HepG2 (cell line): ENCODE measurements at regions not wholly inside any gene's neighbourhood (a gene's known extent, or its start where the extent isn't known, plus 50 kb on each side); places are given as distances from the start of the nearest gene placed in this dataset.

Source experiments
- ATAC-seq: fragments of 200-7000 bp; cut with Tn5 transposase; 3 replicates; pipeline ENCODE4 v1.9.1; 2020; ENCODE audit warnings: mild to moderate bottlenecking, moderate library complexity
- BruUV-seq: library from RNA; stranded (reverse); fragments of 400-500 nt; replicated peaks from 2 replicates; lab custom pipeline; 2021; lab: Mats Ljungman, UMichigan
- CTCF ChIA-PET: fragments of 300-600 bp; formaldehyde crosslinking; extraction: SDS; loops from one replicate; lab custom pipeline; 2021; ENCODE audit warnings: low total read pairs, inconsistent platforms, low intra/inter-chr PET ratio; lab: Yijun Ruan, JAX
- POLR2A ChIA-PET: fragments of 350-600 bp; sonication (Branson Sonifier 250); formaldehyde crosslinking; loops from one replicate; lab custom pipeline; 2020; ENCODE audit warnings: antibody characterized with exemption, inconsistent platforms; lab: Yijun Ruan, JAX
- DNase-seq: peaks from one replicate; pipeline ENCODE4 v3.0.0-alpha.2; 2015; ENCODE audit warnings: low spot score
- FAIRE-seq: peaks from 3 replicates; lab custom pipeline; 2011; peaks lifted over from hg19 to GRCh38; lab: Jason Lieb, UNC
- H2AFZ ChIP-seq: one replicate; pipeline ENCODE4 v1.6.1; 2011; ENCODE audit warnings: low read length, inconsistent platforms
- H3K27ac ChIP-seq: fragments of 300-600 bp; 3 replicates; pipeline ENCODE4 v1.8.0; 2011; ENCODE audit warnings: mixed run types, mild to moderate bottlenecking, mixed read lengths, low read length, inconsistent platforms; ENCODE audit not compliant: insufficient read depth; ENCODE audit errors: extremely low read length
- H3K27me3 ChIP-seq, 2 experiments: fragments of 200-600 bp in 1 of 2; 2 replicates in 1 of 2; 3 replicates in 1 of 2; pipeline versions ENCODE4 v1.6.0 to v1.8.0; 2011; ENCODE audit warnings: low read length in 2 of 2, mild to moderate bottlenecking in 2 of 2, moderate library complexity in 2 of 2, inconsistent platforms in 1 of 2; ENCODE audit not compliant: insufficient read depth in 2 of 2, control insufficient read depth in 1 of 2
- H3K36me3 ChIP-seq, 2 experiments: fragments of 200-600 bp in 1 of 2; replicated peaks in 1 of 2; 2 replicates in 1 of 2; 3 replicates in 1 of 2; pipeline versions ENCODE4 v1.5.1 to v1.8.0; 2011; ENCODE audit warnings: low read length in 2 of 2, inconsistent platforms in 1 of 2; ENCODE audit not compliant: insufficient read depth in 2 of 2, control insufficient read depth in 1 of 2
- H3K4me1 ChIP-seq: 2 replicates; pipeline ENCODE4 v1.5.1; 2012; ENCODE audit warnings: low read length, inconsistent platforms; ENCODE audit not compliant: insufficient read depth
- H3K4me2 ChIP-seq: 2 replicates; pipeline ENCODE4 v1.6.0; 2011; ENCODE audit warnings: low read depth, low read length, inconsistent platforms
- H3K4me3 ChIP-seq, 3 experiments: fragments of 200-600 bp in 1 of 3; sonication (generic), shearing (Covaris generic) in 1 of 3; replicated peaks in 1 of 3; 2 replicates each; pipeline ENCODE4 v1.5.1; 2011 to 2016; ENCODE audit warnings: low read length in 3 of 3, inconsistent platforms in 2 of 3, low read depth in 2 of 3, mild to moderate bottlenecking in 2 of 3, control low read depth in 1 of 3, mixed read lengths in 1 of 3; ENCODE audit not compliant: insufficient read depth in 1 of 3
- H3K79me2 ChIP-seq: one replicate; pipeline ENCODE4 v1.6.1; 2011; ENCODE audit warnings: low read length, inconsistent platforms; ENCODE audit not compliant: insufficient read depth
- H3K9ac ChIP-seq: 2 replicates; pipeline ENCODE4 v1.6.0; 2011; ENCODE audit warnings: mild to moderate bottlenecking, low read depth, low read length, inconsistent platforms; ENCODE audit not compliant: insufficient read depth
- H3K9me3 ChIP-seq: 2 replicates; pipeline ENCODE4 v1.5.1; 2012; ENCODE audit warnings: mild to moderate bottlenecking, low read length
- H4K20me1 ChIP-seq: 2 replicates; pipeline ENCODE4 v1.6.0; 2011; ENCODE audit warnings: inconsistent platforms, mild to moderate bottlenecking, low read length, moderate library complexity; ENCODE audit not compliant: insufficient read depth
- AHR ChIP-seq: IDR thresholded peaks from 2 replicates; pipeline ENCODE4 v1.6.1; 2018; ENCODE audit warnings: missing genetic modification reagents, missing compliant biosample characterization
- BORCS8-MEF2B ChIP-seq: sonication (generic); formaldehyde crosslinking; IDR thresholded peaks from 2 replicates; pipeline ENCODE4 v1.8.0; 2022; ENCODE audit warnings: mild to moderate bottlenecking, missing genetic modification reagents
- CBFB ChIP-seq: sonication (generic); formaldehyde crosslinking; IDR thresholded peaks from 2 replicates; pipeline ENCODE4 v1.4.0; 2020; ENCODE audit warnings: missing genetic modification reagents
- GFI1 ChIP-seq: sonication (generic); formaldehyde crosslinking; IDR thresholded peaks from 2 replicates; pipeline ENCODE4 v1.5.0; 2020; ENCODE audit warnings: missing genetic modification reagents, mild to moderate bottlenecking, borderline replicate concordance
- HOMEZ ChIP-seq: IDR thresholded peaks from 2 replicates; pipeline ENCODE4 v1.6.1; 2016; ENCODE audit warnings: low read depth
- IKZF5 ChIP-seq: IDR thresholded peaks from 2 replicates; pipeline ENCODE4 v1.6.1; 2018; ENCODE audit warnings: missing genetic modification reagents, mild to moderate bottlenecking, missing compliant biosample characterization
- MTF2 ChIP-seq: sonication (generic); formaldehyde crosslinking; IDR thresholded peaks from 2 replicates; pipeline ENCODE4 v1.5.0; 2020; ENCODE audit warnings: missing genetic modification reagents, borderline replicate concordance
- ONECUT2 ChIP-seq: sonication (generic); formaldehyde crosslinking; IDR thresholded peaks from 2 replicates; pipeline ENCODE4 v1.4.0; 2020; ENCODE audit warnings: missing genetic modification reagents
- PAF1 ChIP-seq: IDR thresholded peaks from 2 replicates; pipeline ENCODE4 v1.6.1; 2016; ENCODE audit warnings: missing genetic modification reagents, missing compliant biosample characterization
- REXO4 ChIP-seq: sonication (generic); formaldehyde crosslinking; IDR thresholded peaks from 2 replicates; pipeline ENCODE4 v1.8.0; 2022; ENCODE audit warnings: missing genetic modification reagents, mild to moderate bottlenecking, borderline replicate concordance
- SCMH1 ChIP-seq: sonication (generic); formaldehyde crosslinking; IDR thresholded peaks from 2 replicates; pipeline ENCODE4 v1.9.0; 2021; ENCODE audit warnings: missing genetic modification reagents, mild to moderate bottlenecking, borderline replicate concordance
- ZFY ChIP-seq: sonication (generic); formaldehyde crosslinking; IDR thresholded peaks from 2 replicates; pipeline ENCODE4 v1.4.0; 2020; ENCODE audit warnings: missing genetic modification reagents
- ZNF20 ChIP-seq: sonication (generic); formaldehyde crosslinking; IDR thresholded peaks from 2 replicates; pipeline ENCODE4 v1.4.0; 2020; ENCODE audit warnings: mild to moderate bottlenecking, moderate library complexity, missing genetic modification reagents
- ZNF44 ChIP-seq: sonication (generic); formaldehyde crosslinking; IDR thresholded peaks from 2 replicates; pipeline ENCODE4 v1.5.1; 2020; ENCODE audit warnings: mild to moderate bottlenecking, missing genetic modification reagents
- ZNF605 ChIP-seq: sonication (generic); formaldehyde crosslinking; IDR thresholded peaks from 2 replicates; pipeline ENCODE4 v1.8.0; 2022; ENCODE audit warnings: mild to moderate bottlenecking, missing genetic modification reagents
- ZNF768 ChIP-seq: sonication (generic); formaldehyde crosslinking; IDR thresholded peaks from 2 replicates; pipeline ENCODE4 v1.4.0; 2020; ENCODE audit warnings: missing genetic modification reagents
- WGBS: methylation state at CpG from one replicate; pipeline ENCODE4 v1.1.6; 2017; ENCODE audit warnings: low lambda C conversion rate; 5-methylcytosine and 5-hydroxymethylcytosine counted together
- in situ Hi-C: cut with HindIII; loops from 2 replicates; pipeline ENCODE4 v1.10.0; 2017; ENCODE audit warnings: low pct_unique_long_range_greater_than_20kb; ENCODE audit not compliant: extremely low pct_ligation_motif_present
- intact Hi-C: fragments of 100-400 bp; cut with micrococcal nuclease; formaldehyde crosslinking; loops from one replicate; pipeline ENCODE4 v1.10.0; 2022; ENCODE audit not compliant: unreplicated experiment
- TF ChIP-seq, protein P1 (sequence below): sonication (generic); formaldehyde crosslinking; IDR thresholded peaks from 2 replicates; pipeline ENCODE4 v1.8.0; 2022; ENCODE audit warnings: missing genetic modification reagents, low read depth, mild to moderate bottlenecking, borderline replicate concordance

- WGBS, result 12% methylated on average over 9 of the region's 10 CpGs
- no peak for ATAC-seq
- H4K20me1 ChIP-seq, result no peaks in the 10 kb centered on the region
- no peak overlapping the region; the same call in 1 of the 2 replicates for H3K4me2 ChIP-seq
- intact Hi-C loops (no loop called here), in situ Hi-C loops (no loop called here)
- ChIA-PET POLR2A (no interaction called here), CTCF (no interaction called here)
- H3K9me3 ChIP-seq, result no peaks in the 10 kb centered on the region
- H3K27ac ChIP-seq, result no peak overlapping the region
- no peaks in the 10 kb centered on the region for H3K36me3 ChIP-seq
- no peak overlapping the region for H3K9ac ChIP-seq
- H2AFZ ChIP-seq, result no peak overlapping the region
- no peak for FAIRE-seq
- no peak for DNase-seq
- H3K4me1 ChIP-seq, result no peaks in the 10 kb centered on the region
- no peak for TF ChIP-seq ZNF20 (CRISPR knock-in tag)
- TF ChIP-seq MTF2 (CRISPR knock-in tag), result no peak
- TF ChIP-seq, protein P1, sequence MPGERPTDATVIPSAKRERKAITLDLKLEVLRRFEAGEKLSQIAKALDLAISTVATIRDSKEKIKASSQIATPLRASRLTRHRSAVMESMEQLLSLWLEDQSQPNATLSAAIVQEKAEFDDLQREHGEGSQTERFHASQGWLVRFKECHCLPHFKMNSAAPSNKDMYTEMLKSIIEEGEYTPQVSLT (CRISPR knock-in tag), result no peak
- no peak for TF ChIP-seq PAF1 (CRISPR knock-in tag)
- no peak for TF ChIP-seq ZFY
- no peak for TF ChIP-seq ZNF44
- TF ChIP-seq IKZF5, result no peak
- no peak for TF ChIP-seq ZNF605 (CRISPR knock-in tag)
- TF ChIP-seq REXO4, result no peak
- no peak for TF ChIP-seq ZNF768
- TF ChIP-seq CBFB (CRISPR knock-in tag), result no peak
- TF ChIP-seq HOMEZ (CRISPR knock-in tag), result no peak
- no peak for TF ChIP-seq AHR
- no peak for TF ChIP-seq ONECUT2 (CRISPR knock-in tag)
- TF ChIP-seq BORCS8-MEF2B, result no peak
- TF ChIP-seq SCMH1 (CRISPR knock-in tag), result no peak
- TF ChIP-seq GFI1 (CRISPR knock-in tag), result no peak
- peaks cover 0 to 5% of the 10 kb centered on the region in 2 experiments; a peak in 2 of 5 replicates for H3K27me3 ChIP-seq
- H3K4me3 ChIP-seq, result no peak overlapping the region
- no TSS peak for BruUV-seq
- H3K79me2 ChIP-seq, result no peaks in the 10 kb centered on the region
These were observed 210.9 kb downstream of the ESM1 start for GRCh38 chr5:54774281-54775170.
